ENCODE measurements at regions not wholly inside any gene's neighbourhood (a gene's known extent, or its start where the extent isn't known, plus 50 kb on each side); places are given as distances from the start of the nearest gene placed in this dataset.

GRCh38 chrX:2640436-2641150 is 50.5 kb upstream of the CD99 start:
- no peak for DNase-seq

- peak; percentile 30 for DNase-seq
These were observed 52.8 kb upstream of the CD99 start for GRCh38 chrX:2638279-2638678.

- DNase-seq: no peak
These were observed 55.8 kb upstream of the CD99 start for GRCh38 chrX:2635342-2635741.

GRCh38 chrX:2632533-2633504 is 58.3 kb upstream of the CD99 start:
- DNase-seq: peak; percentile 43

- peak; percentile 55 for DNase-seq
These were observed 59.2 kb upstream of the CD99 start for GRCh38 chrX:2631743-2632532.

- DNase-seq: peak; percentile 88
These were observed 60.0 kb upstream of the CD99 start for GRCh38 chrX:2630935-2631742.

- DNase-seq: peak; percentile 92
These were observed 60.8 kb upstream of the CD99 start for GRCh38 chrX:2630008-2630934.

GRCh38 chrX:2629316-2630007 is 61.6 kb upstream of the CD99 start:
- DNase-seq: peak; percentile 86

GRCh38 chrX:2628751-2629315 is 62.3 kb upstream of the CD99 start:
- peak; percentile 69 for DNase-seq

GRCh38 chrX:2627272-2627867 is 63.7 kb upstream of the CD99 start:
- DNase-seq: peak; percentile 61

GRCh38 chrX:2626750-2627149 is 64.3 kb upstream of the CD99 start:
- no peak for DNase-seq

- no peak for DNase-seq
These were observed 70.5 kb upstream of the CD99 start for GRCh38 chrX:2620576-2620975.

- DNase-seq: no peak
These were observed 72.6 kb upstream of the CD99 start for GRCh38 chrX:2618516-2618915.

GRCh38 chrX:2614911-2615310 is 76.2 kb upstream of the CD99 start:
- DNase-seq: no peak

- no peak for DNase-seq
These were observed 80.6 kb upstream of the CD99 start for GRCh38 chrX:2610246-2611170.

- DNase-seq: no peak
These were observed 81.5 kb upstream of the CD99 start for GRCh38 chrX:2609431-2610238.

GRCh38 chrX:2608638-2609430 is 82.3 kb upstream of the CD99 start:
- peak; percentile 87 for DNase-seq

All from CD4-positive, alpha-beta T cell treated with Interleukin-17A for 1 hour (primary cell).